GM18870 (cell line): ENCODE measurements at regions not wholly inside any gene's neighbourhood (a gene's known extent, or its start where the extent isn't known, plus 50 kb on each side); places are given as distances from the start of the nearest gene placed in this dataset.
"Not testable (repeated sequence)": the region's sequence is repeated elsewhere in the genome, so short reads cannot be mapped to it uniquely, and the experiment has no call there.

ENCODE experiments used
- ATAC-seq: cut with Tn5 transposase; IDR thresholded peaks from one replicate; pipeline ENCODE4 v1.9.1; 2021; ENCODE audit warnings: moderate library complexity; ENCODE audit not compliant: unreplicated experiment

- ATAC-seq = no peak
Observed at GRCh38 chr4:62484357-62484756, 1284.2 kb downstream of the ADGRL3 start.

DNA sequence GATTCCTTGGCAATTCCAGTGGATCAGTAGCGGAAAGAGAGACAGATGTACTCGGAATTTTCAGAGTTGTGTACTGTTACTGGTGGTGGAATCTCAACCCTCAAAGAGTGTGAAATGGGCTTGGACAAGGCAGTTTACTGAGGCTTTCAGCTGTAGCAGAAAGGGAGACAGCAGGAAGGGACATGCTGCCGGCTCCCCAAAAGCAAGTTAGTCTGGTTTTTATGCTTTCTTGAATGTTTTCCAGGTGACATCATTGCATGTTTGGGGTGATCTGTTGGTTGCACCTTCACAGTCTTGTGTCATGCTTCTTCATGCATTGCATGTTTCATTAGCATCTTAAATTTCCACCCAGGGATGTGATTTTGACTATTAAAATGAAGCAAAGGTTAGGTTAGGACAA, 1282.2 kb downstream of the ADGRL3 start:
- no peak for ATAC-seq

DNA sequence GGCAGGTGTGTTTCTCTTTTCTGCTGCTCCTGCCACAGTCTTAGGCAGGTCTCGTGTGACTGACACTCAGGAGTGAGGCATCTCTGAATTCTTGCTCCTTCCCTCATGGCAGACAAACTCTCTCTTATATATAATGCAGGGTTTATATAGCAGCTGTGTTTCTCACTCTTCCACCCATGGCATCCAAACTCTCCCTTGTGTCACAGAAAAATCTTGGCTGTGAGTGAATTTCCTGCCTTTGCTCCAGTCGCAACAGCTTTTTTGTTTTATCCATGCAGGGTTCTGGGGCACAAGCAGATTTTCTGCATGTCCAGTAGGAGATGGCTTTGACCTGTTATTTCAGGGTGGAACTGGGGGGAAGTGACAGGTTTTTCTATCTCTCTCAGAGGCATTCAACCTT, 1275.5 kb downstream of the ADGRL3 start:
- ATAC-seq = no peak

GRCh38 chr4:62474802-62475201, 1274.7 kb downstream of the ADGRL3 start:
- no peak for ATAC-seq

- ATAC-seq = no peak
Observed at GRCh38 chr4:62471021-62471420, 1270.9 kb downstream of the ADGRL3 start.

- no peak for ATAC-seq
Observed at GRCh38 chr4:62470421-62470983, 1270.4 kb downstream of the ADGRL3 start.

DNA sequence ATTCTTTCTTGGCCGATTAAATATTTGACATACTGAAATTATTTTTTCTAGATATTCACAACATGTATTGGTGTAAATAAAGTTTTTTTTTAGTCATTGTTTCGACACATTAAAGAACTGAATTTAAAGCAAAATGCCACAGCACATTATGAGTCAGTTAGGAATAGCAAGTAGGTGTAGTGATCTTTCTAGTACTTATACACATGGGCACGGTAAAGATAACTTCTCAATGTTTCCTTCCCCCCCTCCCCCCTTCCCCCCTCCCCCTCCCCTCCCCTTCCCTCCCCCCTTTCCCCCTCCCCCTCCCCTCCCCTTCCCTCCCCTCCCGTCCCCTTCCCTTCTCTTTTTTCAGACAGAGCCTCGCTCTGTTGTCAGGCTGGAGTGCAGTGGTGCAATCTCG, 1269.9 kb downstream of the ADGRL3 start:
- no peak for ATAC-seq

DNA sequence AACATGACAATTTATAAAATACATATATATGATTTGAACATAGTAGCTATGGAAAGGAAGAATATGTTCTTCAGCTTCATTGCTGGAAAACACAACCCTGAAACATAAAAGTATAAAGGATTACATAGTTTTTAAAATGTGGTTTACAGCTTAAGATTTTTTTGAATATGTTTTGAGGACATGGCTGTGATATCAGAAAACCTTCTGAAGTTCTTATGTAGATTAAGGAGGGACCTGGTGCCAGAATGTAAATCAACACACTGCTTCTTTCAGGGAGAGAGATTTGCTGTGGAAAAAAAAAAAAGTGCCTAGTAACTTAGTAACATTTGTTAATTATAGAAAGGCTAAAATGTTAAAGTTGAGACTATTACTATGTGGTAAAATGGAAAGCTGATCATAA, 1261.8 kb downstream of the ADGRL3 start:
- no peak for ATAC-seq

GRCh38 chr4:62460329-62460728, 1260.2 kb downstream of the ADGRL3 start:
- ATAC-seq = no peak

DNA sequence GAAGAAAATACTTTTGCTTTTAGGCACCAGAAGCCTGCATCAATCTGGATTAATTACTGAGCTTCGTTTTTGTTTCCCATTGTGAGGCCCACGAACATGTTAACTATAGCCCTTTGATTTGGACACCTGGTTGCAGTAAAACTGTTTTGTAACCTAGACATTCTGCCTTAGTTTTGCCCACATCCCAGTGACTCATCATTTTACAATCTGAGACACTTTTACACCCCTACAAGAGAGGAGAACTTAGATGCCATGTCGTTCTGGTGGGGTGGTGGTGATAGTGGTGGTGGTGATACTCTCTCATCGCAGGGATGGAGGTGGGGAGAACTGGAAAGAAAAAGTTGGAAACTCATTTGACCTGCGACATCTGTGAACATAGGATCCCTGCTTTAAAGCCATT, 1257.2 kb downstream of the ADGRL3 start:
- ATAC-seq = no peak

GRCh38 chr4:62455871-62456270, 1255.7 kb downstream of the ADGRL3 start:
- ATAC-seq = no peak

- ATAC-seq = no peak
Observed at GRCh38 chr4:62454535-62454934, 1254.4 kb downstream of the ADGRL3 start.

DNA sequence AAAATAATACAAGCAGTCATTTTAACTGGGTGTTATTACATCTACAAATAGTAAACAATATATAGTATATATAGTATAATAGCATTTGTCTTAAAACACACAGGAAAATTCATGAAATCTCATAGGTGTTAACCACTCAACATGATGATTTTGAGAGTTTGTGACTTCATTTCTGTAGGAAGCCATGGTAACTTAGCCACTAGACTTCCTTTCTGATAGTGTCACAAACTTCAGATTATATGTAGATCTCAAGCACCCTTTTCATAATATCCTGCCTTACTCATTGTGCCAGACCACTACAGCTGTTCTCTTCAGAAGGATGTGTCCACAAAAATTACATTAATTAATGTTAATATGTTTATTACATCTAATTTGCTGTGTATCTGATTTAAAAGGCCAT, 1250.6 kb downstream of the ADGRL3 start:
- ATAC-seq = no peak

DNA sequence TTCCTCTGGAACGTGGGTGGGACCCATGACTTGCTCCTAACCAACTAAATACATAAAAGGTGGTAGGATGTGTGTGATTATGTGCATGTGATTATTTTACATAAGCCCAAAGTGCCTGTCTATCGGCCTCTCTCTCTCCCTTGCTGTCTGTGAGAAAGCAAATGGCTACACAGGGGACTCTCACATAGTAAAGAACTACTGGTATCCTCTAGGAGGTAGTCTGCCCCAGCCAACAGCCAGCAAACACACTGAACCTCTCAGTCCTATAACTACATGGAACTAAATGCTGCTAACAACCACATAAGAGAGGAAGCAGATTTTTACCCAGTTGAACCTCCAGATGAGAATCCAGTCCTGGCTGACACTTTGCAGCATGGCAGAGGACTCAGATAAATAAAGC, 1249.4 kb downstream of the ADGRL3 start:
- no peak for ATAC-seq

GRCh38 chr4:62448911-62449310, 1248.8 kb downstream of the ADGRL3 start:
- no peak for ATAC-seq

GRCh38 chr4:62439051-62439450, 1238.9 kb downstream of the ADGRL3 start:
- ATAC-seq = no peak

DNA sequence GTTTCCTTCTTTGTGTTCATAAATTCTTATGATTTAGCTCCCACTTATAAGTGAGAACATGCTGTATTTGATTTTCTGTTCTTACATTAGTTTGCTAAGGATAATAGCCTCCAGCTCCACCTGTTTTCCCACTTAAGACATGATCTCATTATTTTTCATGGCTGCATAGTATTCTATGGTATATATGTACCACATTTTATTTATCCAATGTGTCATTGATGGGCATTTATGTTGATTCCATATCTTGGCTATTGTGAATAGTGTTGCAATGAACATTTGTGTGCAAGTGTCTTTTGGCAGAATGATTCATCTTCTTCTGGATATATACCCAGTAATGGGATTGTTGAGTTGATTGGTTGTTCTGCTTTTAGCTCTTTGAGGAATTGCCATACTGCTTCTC, 1234.8 kb downstream of the ADGRL3 start:
- ATAC-seq = no peak

GRCh38 chr4:62431513-62432231, 1231.5 kb downstream of the ADGRL3 start:
- ATAC-seq = not testable (repeated sequence)

DNA sequence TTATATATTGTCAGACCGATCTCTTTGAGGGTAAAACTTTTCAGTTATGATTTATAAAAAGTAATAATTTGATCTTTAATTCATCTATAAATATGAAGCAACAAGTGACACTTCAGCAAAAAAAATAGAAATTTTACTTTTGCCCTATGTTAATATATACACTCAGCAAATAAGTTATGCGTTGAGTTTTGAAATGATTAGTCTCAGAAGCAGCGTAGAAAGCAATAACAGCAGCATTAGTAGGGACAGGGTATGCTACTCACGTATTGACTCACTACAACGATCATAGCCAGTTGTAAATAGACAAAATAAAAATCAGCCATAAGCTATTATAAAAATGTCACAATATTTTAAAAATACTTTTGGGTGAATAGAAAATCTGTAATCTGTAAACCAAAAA, 1229.2 kb downstream of the ADGRL3 start:
- ATAC-seq = no peak

- no peak for ATAC-seq
Observed at GRCh38 chr4:62415256-62415655, 1215.1 kb downstream of the ADGRL3 start.

DNA sequence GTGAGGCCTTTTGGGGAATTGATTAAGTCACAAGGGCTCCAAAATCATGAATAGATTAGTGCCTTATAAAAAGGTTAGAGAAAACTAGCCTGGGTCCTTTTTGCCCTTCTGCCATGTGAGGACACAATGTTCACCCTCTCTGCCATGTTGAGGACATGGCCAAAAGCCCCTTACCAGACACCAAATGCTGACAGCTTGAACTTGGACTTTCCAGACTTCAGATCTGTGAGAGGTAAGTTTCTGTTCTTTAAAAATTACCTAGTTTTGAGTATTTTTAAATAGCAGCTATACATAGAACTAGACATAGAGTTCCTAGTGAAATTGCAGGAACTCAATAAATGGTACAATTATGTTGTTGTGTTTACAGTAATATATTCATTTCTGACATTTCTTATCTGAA, 1214.4 kb downstream of the ADGRL3 start:
- no peak for ATAC-seq

DNA sequence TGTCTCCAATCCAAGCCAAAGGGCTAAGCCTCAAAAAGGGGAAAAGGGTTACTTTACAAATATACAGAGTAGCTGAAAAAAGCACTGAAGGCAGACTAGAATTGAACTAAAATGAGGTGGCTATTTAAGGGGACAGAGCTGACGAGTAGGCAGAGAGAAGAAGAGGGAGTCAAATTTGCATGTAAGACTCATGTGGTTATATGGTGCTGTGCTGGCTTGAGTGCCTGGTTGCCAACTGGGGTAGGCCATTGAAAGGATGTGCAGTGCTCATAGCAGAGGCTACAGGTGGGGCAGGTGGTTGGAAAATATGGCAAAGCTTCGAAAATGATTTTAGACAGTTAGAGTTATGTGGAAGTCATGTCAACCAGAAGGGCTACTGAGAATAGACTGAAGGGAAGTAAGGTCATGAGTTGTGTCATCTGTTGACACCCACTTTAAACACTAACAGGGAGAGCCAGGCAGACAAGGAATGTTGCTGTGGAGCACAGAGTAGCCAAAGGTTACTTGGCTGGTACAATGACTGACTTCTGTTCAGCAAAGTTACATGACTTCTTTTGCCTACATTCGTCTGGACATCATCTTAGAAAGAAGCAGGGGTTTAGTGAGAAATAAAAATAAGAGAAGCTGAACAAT, 1210.4 kb downstream of the ADGRL3 start:
- no peak for ATAC-seq
